KOPT-K1 (cell line): ENCODE measurements at regions not wholly inside any gene's neighbourhood (a gene's known extent, or its start where the extent isn't known, plus 50 kb on each side); places are given as distances from the start of the nearest gene placed in this dataset.
"Not testable (repeated sequence)": the region's sequence is repeated elsewhere in the genome, so short reads cannot be mapped to it uniquely, and the experiment has no call there.

ENCODE experiments used
- H3K27ac ChIP-seq: fragments of 200-600 bp; sonication (generic); 2 replicates; pipeline ENCODE4 v1.5.1; 2016; ENCODE audit warnings: antibody characterized with exemption, mild to moderate bottlenecking, low read depth, low read length; ENCODE audit not compliant: poor library complexity, severe bottlenecking
- H3K36me3 ChIP-seq: fragments of 200-600 bp; sonication (generic); 2 replicates; pipeline ENCODE4 v1.5.1; 2017; ENCODE audit warnings: antibody characterized with exemption, mild to moderate bottlenecking, low read length, moderate library complexity; ENCODE audit not compliant: insufficient read depth
- H3K9me3 ChIP-seq: fragments of 200-600 bp; sonication (generic); 2 replicates; pipeline ENCODE4 v1.5.1; 2017; ENCODE audit warnings: antibody characterized with exemption, low read length, mild to moderate bottlenecking; ENCODE audit not compliant: insufficient read depth, poor library complexity, severe bottlenecking

DNA sequence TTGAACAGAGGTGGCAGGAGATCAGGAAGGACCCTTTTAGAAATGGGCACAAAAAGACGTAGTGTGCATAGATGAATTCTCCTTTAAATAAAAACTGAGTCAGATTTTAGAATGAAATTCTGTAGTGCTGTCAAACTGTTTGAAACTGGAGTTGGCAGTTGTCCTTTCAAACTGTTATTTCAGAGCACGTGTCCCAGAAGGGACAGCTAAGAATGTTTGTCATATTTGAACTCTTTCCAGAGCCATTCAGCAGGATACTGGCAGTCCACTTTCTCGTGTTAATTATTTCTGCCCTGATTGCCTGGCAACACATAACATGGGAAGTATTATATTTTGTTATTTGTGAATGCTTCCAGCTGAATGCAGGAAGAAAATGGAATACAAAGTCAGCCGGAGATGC lies 212.3 kb upstream of the DPYD start:
- H3K9me3 ChIP-seq, result no peaks in the 10 kb centered on the region
- no peaks in the 10 kb centered on the region for H3K36me3 ChIP-seq
- no peak overlapping the region for H3K27ac ChIP-seq

DNA sequence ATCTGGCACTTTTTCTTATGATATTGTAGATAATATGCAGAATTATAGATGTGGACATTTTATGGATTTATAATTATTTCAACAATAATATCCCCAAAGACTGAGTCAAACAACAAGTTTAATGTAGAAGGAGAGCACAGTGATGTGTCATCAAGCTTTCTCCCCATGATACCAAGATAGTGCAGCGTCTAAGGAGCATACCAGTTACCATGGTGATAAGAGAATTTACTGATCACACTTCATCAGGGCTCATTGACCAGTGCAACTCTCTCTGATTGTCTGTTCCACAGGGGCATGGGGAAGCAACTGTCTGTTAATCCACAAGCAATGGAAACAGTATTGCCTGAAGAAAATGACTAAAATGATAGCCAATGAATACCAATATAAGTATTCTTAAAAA lies 209.6 kb upstream of the DPYD start:
- Histone ChIP-seq H3K36me3 (no peaks in the 10 kb centered on the region), H3K9me3 (no peaks in the 10 kb centered on the region), H3K27ac (no peak overlapping the region)

DNA sequence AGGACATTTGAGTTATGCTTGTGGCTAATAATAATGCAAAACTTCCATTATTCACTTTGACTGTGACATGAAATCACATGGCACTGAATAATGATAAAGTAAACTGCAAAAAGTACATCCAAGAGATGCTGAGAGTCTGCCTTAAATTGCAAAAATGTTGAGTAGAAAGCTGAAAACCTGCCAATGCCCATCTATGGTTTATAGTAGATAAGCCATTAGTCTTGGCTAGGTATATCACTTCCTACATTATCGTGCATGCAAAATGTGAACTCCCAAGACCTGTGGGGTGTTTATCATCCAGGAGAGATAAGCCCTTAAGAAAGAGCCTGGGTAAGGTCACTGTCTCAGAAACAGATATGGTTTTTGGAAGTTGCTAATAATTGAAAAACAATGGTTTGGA lies 208.7 kb upstream of the DPYD start:
- no peaks in the 10 kb centered on the region for H3K9me3 ChIP-seq
- no peak overlapping the region for H3K27ac ChIP-seq
- no peaks in the 10 kb centered on the region for H3K36me3 ChIP-seq

DNA sequence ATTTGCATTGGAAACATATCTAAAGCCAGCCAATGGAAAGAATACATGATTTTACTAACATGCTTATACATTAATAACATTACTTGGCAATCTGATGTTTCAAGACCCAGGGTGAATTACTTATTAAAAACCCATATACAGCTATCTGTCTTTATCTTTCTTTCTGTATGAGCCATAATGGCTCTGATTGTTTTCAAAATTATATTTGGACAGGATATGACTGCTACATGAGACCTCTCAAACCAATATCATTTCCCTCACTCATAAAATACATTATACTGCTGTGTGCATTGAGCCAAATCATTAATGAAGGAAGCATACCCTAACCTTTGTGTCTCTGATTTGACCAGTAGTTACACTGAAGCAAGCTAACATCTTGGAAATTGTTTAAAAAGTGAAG lies 205.9 kb upstream of the DPYD start:
- no peaks in the 10 kb centered on the region for H3K9me3 ChIP-seq
- H3K27ac ChIP-seq, result no peak overlapping the region
- no peaks in the 10 kb centered on the region for H3K36me3 ChIP-seq

DNA sequence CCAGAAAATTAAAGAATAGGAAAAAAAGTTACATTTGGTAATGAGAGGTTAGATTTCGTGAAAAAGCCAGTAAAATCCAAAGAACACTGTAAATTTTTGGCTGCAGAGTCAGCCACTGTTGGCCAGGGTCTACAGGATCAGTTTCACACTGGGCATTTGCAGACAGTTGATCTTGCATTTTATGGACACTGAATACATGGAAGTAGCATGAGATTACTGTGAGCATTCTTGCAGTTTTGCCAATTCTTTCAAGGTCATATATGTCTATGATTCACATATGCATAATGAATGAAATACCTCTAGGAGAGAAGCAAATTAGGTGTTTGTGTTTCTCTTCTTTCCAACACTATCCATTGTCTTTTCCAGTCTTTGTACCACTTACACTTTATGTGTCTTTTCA lies 200.8 kb upstream of the DPYD start:
- Histone ChIP-seq H3K36me3 (no peaks in the 10 kb centered on the region), H3K9me3 (no peaks in the 10 kb centered on the region), H3K27ac (no peak overlapping the region)

DNA sequence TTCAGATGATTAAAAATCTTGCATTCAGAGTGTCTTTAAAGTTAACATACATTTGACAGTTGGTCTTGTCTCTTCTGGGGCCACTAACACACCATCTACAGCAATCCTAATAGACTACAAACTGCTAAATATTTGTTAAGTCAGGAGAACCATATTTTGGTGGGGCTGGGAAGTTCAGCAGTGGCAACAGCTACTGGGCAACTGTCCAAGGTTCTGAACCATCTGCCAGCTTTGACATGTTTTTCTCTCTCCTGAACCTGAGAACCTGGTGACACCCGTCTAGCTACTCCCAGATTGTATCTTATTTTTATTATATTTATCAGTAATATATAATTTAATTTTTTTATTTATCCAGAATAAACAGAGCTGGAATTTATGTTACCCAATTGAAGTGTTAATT lies 199.0 kb upstream of the DPYD start:
- H3K27ac ChIP-seq, result no peak overlapping the region
- H3K9me3 ChIP-seq, result no peaks in the 10 kb centered on the region
- H3K36me3 ChIP-seq, result no peaks in the 10 kb centered on the region

DNA sequence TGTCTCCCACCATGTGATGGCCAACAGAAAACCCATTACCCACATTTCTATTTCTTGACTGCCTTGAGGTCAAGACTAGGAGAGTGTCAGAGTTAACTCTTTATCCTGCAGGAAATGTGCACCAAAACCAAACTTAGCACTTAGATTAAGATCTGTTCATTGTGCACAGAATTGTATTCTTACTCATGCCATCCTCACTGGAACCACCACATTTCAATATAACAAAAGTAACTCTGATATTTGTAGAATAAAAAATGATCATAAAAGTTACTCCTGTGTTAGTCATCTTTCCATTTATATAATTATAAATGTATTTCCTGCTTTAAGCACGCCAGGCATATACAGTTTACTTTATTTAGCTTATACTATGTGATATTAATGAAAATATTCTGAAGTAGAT lies 193.0 kb upstream of the DPYD start:
- no peaks in the 10 kb centered on the region for H3K36me3 ChIP-seq
- no peaks in the 10 kb centered on the region for H3K9me3 ChIP-seq
- no peak overlapping the region for H3K27ac ChIP-seq

DNA sequence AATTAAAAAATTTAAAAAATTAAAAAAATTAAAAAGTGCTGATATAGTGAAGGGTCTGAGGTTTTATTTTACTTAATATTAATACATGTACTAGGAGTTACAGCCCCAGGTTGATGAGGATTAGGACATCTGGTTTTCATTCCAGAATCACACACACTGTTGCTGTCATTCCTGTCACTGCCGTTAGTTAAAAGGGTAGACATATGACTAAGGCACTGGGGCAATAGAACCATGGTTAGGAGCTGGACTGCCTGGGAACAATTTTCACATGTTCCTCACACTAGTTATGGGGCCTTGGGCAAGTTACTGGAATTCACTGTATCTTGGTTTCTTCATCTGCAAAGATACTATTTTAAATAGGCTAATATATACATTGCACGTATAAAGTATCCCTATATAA lies 191.8 kb upstream of the DPYD start:
- Histone ChIP-seq H3K36me3 (no peaks in the 10 kb centered on the region), H3K9me3 (peaks cover 5% of the 10 kb centered on the region), H3K27ac (no peak overlapping the region)

DNA sequence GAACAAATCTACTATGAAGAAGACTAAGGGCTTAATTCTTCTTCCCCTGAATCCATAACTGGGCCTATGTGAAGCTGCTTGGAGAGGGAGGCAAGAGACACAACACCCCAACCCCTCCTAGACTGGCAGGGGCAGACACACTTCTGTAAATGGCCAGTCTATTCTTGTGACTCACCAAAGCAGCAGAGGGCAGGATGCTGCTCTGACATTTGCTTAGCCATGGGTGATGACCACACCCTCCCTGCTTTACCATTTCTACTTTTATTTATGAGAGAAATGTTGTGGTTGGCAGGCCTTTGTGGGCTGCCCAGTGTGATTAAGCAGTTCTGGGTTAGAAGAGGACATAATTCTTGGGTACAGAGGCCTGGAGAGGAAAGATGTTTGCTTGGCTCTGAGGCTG lies 189.8 kb upstream of the DPYD start:
- Histone ChIP-seq H3K36me3 (no peaks in the 10 kb centered on the region), H3K27ac (no peak overlapping the region), H3K9me3 (peaks cover 14% of the 10 kb centered on the region)

DNA sequence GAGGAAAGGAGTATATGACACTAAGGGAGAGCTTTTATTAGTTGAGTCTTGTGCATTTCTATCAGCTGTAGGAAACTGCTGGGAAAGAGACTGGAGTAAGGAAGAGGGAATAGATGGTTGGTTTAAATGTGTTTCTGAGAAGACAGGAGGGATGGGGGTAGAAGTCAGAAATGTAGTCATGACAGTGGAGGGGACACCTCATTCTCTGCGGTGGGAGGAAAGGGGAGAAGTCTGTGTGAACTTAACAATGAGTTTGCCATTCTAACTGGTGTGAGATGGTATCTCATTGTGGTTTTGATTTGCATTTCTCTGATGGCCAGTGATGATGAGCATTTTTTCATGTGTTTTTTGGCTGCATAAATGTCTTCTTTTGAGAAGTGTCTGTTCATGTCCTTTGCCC lies 187.5 kb upstream of the DPYD start:
- peaks cover 14% of the 10 kb centered on the region for H3K9me3 ChIP-seq
- H3K27ac ChIP-seq, H3K36me3 ChIP-seq: not testable (repeated sequence)

DNA sequence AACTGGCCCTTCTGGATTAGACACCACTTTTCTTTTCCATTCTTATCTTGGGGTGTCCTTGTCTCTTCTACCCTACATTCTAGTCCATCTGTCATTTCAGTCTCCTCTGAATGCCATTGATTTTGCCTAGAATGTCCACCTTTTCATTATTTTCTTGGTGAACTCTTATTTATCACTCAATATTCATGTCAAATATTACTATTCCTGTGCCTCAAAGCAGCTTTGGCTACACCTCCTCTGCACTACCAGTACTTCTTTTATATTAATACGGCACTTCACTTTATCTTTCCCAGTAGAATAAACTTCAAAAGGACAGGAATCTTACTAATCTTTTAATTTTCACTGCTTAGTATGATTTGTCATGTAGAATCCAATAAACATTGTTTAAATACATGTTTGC lies 186.4 kb upstream of the DPYD start:
- peaks cover 14% of the 10 kb centered on the region for H3K9me3 ChIP-seq
- H3K27ac ChIP-seq, result no peak overlapping the region
- H3K36me3 ChIP-seq, result no peaks in the 10 kb centered on the region

DNA sequence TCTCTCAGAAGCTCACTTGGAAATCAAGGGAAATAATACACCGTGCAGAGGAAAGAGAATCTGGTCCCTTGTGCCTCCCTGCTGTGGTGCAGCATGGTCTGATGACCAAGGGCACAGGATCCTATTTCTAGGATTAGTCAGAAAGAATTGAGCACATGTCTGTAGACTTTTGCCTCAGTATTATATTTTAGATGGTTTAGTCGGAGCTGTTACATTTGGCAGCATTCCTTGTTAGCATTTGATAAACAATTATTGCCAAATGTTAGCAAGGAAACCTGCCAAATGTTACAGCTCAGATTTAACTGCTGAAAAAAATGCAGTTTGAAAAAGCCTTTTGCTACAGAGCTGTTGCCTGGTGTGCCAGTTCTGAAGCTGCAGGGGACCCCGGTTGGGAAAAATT lies 183.5 kb upstream of the DPYD start:
- Histone ChIP-seq H3K36me3 (no peaks in the 10 kb centered on the region), H3K27ac (no peak overlapping the region), H3K9me3 (peaks cover 14% of the 10 kb centered on the region)

DNA sequence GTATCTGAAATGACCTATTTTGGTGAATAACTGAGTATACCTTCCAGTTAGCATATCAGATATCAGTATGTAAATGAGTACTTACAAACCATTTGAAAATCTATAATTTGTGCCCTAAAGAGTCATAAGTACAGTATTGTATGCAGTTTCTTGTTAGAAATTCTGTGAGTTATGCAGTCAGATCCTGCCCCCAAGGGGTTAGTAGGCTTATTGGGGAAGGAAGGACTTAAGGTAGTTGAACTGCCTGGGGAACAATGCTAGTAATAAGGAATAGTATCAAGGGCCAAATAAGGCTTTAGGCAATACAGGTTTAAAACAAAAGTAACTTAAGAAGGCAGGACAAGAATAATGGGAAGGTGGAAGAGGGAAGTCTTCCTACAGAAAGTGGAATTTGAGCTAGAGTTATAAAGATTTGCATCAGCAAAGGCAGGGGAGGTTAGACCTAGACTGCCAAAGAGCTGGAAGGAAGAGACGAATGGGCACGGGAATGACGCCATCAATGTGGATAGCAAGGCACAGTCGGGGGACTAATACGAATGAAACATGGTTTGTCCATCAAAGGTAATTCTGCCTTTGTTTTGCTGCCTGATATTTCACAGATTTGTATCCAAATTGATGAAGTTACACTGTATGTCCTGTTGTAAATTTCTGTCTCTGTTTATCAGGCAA lies 182.9 kb upstream of the DPYD start:
- Histone ChIP-seq H3K9me3 (peaks cover 14% of the 10 kb centered on the region), H3K36me3 (no peaks in the 10 kb centered on the region), H3K27ac (no peak overlapping the region)

DNA sequence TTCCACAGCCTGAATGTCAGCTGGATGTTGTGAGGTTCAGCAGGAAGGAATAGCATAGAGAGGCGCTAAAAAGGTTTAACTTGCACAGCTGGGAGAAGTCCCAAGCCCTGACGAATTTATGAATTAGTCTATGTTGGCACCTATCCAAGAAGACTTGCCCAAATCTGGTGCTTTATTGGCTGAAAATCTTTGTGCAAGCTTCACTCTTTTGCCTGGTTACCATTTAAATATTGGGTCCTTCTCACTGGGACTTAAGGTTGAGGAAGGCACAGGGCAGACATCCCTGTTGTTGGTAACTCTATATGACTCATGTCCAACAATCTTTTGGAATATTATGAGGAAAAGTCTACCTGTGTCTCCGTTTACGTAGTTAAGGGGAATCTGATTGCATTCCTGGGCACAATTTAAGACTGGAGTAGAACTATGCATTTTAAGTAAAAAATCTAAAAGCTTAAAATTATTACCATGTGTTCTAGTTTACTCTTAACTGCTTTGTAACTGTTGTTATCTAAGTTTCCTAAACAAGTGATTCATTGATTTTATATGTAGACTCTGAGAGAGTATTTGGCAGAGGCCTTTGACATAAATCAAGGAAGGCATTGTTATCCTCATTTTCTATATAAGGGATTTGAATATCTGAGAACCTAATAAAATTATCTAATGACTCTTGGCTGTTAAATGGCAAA lies 181.7 kb upstream of the DPYD start:
- Histone ChIP-seq H3K27ac (no peak overlapping the region), H3K9me3 (peaks cover 8% of the 10 kb centered on the region), H3K36me3 (no peaks in the 10 kb centered on the region)

DNA sequence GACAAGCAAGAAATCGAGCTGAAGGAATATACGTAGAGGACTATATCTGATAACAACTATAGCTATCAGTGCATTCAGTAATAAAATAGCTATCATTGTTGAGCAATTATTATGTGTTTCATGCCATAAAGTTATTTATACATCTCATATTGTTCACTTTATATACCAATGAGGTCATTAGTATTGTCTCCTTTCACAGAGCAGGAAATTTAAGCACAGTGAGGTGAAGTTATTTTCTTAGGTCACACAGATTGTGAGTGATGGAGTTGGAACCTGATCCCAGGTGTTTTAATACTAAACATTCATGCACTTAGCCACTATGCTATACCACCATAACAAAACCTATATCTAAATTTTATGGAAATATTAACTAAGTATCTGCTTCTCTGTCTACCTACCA lies 180.5 kb upstream of the DPYD start:
- Histone ChIP-seq H3K27ac (no peak overlapping the region), H3K9me3 (no peaks in the 10 kb centered on the region), H3K36me3 (no peaks in the 10 kb centered on the region)

DNA sequence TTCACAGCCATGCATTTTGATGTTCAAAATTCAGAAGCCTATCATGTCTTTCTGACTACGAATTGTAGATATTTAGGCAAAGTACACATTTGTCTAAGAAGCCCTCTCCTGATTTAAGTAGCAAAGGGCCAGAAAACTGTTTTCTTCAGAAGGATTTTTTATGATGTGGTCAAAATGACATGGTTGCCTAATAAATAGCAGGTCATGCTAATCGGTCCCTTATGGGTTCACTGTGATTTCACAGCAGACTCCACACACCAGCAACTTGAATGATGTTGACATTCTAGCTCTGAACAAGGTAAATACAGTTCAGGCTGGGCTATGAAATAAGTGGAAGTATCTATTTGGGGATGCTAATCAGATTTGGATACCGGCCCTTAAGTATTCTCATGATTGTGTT lies 178.7 kb upstream of the DPYD start:
- Histone ChIP-seq H3K27ac (no peak overlapping the region), H3K9me3 (no peaks in the 10 kb centered on the region), H3K36me3 (no peaks in the 10 kb centered on the region)
